ENCODE measurements at regions not wholly inside any gene's neighbourhood (a gene's known extent, or its start where the extent isn't known, plus 50 kb on each side); places are given as distances from the start of the nearest gene placed in this dataset.

DNA sequence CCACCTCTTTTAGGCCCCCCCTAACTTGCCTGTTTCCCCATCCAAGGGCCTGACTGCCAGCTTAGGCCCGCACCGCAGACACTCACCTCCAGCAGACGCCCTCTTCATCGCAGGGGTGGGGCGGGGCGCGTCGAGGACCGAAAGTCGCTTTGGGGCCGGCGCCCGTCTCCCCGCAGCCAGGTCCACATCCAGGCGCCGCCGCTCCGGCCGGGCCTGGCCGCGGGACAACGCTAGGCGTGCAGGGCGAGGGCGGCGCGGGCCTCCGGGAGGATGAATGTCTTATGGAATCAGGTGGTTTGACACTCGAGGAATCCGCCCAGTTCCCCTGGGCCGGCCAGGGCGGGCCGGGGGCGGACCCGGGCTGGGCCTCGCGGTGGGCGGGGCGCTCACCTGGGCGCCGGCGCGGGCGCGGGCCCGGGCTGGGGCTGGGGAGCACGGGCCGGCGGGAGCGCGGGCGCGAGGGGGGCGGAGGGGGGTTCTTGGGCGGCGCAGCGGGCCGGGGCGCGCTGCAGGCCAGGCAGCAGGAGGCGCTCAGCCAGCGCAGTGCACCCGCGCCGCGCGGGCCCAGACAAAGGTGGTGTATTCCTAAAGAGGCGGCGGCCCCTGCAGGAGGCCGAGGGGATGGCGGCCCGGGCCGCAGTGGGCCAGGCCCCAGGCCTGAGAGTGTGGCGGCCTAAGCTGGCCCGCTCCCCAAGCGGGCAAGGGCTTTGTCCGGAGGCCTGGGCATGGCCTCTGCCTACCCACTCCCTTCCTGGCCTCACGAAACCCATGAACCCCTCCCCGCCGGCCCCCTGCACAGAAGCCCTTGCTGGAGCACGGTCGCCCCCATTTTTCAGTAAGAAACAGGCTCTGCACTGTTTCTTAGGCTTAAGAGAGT is 177.6 kb downstream of the IGLL1 start (continued):
- TF ChIP-seq, protein P1, sequence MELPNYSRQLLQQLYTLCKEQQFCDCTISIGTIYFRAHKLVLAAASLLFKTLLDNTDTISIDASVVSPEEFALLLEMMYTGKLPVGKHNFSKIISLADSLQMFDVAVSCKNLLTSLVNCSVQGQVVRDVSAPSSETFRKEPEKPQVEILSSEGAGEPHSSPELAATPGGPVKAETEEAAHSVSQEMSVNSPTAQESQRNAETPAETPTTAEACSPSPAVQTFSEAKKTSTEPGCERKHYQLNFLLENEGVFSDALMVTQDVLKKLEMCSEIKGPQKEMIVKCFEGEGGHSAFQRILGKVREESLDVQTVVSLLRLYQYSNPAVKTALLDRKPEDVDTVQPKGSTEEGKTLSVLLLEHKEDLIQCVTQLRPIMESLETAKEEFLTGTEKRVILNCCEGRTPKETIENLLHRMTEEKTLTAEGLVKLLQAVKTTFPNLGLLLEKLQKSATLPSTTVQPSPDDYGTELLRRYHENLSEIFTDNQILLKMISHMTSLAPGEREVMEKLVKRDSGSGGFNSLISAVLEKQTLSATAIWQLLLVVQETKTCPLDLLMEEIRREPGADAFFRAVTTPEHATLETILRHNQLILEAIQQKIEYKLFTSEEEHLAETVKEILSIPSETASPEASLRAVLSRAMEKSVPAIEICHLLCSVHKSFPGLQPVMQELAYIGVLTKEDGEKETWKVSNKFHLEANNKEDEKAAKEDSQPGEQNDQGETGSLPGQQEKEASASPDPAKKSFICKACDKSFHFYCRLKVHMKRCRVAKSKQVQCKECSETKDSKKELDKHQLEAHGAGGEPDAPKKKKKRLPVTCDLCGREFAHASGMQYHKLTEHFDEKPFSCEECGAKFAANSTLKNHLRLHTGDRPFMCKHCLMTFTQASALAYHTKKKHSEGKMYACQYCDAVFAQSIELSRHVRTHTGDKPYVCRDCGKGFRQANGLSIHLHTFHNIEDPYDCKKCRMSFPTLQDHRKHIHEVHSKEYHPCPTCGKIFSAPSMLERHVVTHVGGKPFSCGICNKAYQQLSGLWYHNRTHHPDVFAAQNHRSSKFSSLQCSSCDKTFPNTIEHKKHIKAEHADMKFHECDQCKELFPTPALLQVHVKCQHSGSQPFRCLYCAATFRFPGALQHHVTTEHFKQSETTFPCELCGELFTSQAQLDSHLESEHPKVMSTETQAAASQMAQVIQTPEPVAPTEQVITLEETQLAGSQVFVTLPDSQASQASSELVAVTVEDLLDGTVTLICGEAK (IDR thresholded peaks at IDR 0.05), result peak; percentile 41; the same call in 1 of the 2 replicates
- TF ChIP-seq, protein P1 (CRISPR knock-in tag; IDR thresholded peaks at IDR 0.05), result no peak
- TF ChIP-seq ZNF695 (CRISPR knock-in tag; IDR thresholded peaks at IDR 0.05) (no peak), ILK (tag; IDR thresholded peaks at IDR 0.05; ENCODE audit: borderline replicate concordance, low read depth) (no peak), TCF15 (CRISPR knock-in tag; IDR thresholded peaks at IDR 0.05) (no peak), NFE2 (IDR thresholded peaks at IDR 0.05; ENCODE audit: low read depth) (no peak), ETV5 (CRISPR knock-in tag; IDR thresholded peaks at IDR 0.05; ENCODE audit: low read depth) (no peak), GTF2E2 (tag; IDR thresholded peaks at IDR 0.05) (no peak), TARDBP (IDR thresholded peaks at IDR 0.05) (no peak), MYNN (IDR thresholded peaks at IDR 0.05) (no peak), MYNN (CRISPR knock-in tag; IDR thresholded peaks at IDR 0.05) (no peak)
- TF ChIP-seq, protein P2, sequence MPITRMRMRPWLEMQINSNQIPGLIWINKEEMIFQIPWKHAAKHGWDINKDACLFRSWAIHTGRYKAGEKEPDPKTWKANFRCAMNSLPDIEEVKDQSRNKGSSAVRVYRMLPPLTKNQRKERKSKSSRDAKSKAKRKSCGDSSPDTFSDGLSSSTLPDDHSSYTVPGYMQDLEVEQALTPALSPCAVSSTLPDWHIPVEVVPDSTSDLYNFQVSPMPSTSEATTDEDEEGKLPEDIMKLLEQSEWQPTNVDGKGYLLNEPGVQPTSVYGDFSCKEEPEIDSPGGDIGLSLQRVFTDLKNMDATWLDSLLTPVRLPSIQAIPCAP (CRISPR knock-in tag; IDR thresholded peaks at IDR 0.05; ENCODE audit: borderline replicate concordance), result no peak
- TF ChIP-seq, protein P3, sequence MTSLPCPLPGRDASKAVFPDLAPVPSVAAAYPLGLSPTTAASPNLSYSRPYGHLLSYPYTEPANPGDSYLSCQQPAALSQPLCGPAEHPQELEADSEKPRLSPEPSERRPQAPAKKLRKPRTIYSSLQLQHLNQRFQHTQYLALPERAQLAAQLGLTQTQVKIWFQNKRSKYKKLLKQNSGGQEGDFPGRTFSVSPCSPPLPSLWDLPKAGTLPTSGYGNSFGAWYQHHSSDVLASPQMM (CRISPR knock-in tag; IDR thresholded peaks at IDR 0.05), result no peak
- TF ChIP-seq, protein P4, sequence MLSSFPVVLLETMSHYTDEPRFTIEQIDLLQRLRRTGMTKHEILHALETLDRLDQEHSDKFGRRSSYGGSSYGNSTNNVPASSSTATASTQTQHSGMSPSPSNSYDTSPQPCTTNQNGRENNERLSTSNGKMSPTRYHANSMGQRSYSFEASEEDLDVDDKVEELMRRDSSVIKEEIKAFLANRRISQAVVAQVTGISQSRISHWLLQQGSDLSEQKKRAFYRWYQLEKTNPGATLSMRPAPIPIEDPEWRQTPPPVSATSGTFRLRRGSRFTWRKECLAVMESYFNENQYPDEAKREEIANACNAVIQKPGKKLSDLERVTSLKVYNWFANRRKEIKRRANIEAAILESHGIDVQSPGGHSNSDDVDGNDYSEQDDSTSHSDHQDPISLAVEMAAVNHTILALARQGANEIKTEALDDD (IDR thresholded peaks at IDR 0.05), result no peak

All from K562 (cell line).